HL-60 (cell line): ENCODE measurements at regions not wholly inside any gene's neighbourhood (a gene's known extent, or its start where the extent isn't known, plus 50 kb on each side); places are given as distances from the start of the nearest gene placed in this dataset.

ENCODE experiments used
- CTCF ChIP-seq: IDR thresholded peaks from one replicate; pipeline ENCODE4 v1.5.1; 2011; ENCODE audit warnings: low read length, control low read depth, inconsistent platforms; ENCODE audit not compliant: insufficient read depth
- GABPA ChIP-seq: IDR thresholded peaks from 2 replicates; pipeline ENCODE4 v1.6.1; 2012; ENCODE audit warnings: low read depth
- REST ChIP-seq: IDR thresholded peaks from 2 replicates; pipeline ENCODE4 v1.6.1; 2012; ENCODE audit warnings: low read depth; ENCODE audit not compliant: insufficient replicate concordance

- TF ChIP-seq CTCF = no peak
- no peak for TF ChIP-seq GABPA
- TF ChIP-seq REST = no peak
Measured at GRCh38 chr11:128324051-128324481, 263.3 kb downstream of the ETS1 start.
